ENCODE measurements at regions not wholly inside any gene's neighbourhood (a gene's known extent, or its start where the extent isn't known, plus 50 kb on each side); places are given as distances from the start of the nearest gene placed in this dataset.

DNA sequence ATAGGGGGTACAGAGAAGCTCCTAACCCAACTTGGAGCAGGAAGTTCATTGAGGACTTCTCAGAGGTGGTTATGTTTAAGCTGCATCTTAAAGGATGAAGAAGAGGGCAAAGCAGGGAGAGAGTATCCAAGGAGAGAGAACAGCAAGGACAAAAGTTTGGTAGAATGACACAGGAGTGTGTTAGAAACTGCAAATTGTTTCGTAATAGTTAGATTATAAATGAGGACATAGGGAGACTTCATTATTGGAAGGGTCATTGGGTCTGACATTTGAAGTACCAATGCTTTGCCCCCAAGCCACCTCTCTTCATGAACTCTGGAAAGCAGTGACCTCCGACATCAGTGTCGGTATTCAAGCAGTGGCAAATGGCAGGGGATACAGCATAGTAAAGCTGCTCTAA is 209.6 kb upstream of the JUN start:
- DNase-seq (ENCODE audit: extremely low read depth, low read depth, low spot score): no peak

GRCh38 chr1:58994664-58995063 is 210.8 kb upstream of the JUN start:
- no peak for DNase-seq (ENCODE audit: extremely low read depth, low read depth, low spot score)

DNA sequence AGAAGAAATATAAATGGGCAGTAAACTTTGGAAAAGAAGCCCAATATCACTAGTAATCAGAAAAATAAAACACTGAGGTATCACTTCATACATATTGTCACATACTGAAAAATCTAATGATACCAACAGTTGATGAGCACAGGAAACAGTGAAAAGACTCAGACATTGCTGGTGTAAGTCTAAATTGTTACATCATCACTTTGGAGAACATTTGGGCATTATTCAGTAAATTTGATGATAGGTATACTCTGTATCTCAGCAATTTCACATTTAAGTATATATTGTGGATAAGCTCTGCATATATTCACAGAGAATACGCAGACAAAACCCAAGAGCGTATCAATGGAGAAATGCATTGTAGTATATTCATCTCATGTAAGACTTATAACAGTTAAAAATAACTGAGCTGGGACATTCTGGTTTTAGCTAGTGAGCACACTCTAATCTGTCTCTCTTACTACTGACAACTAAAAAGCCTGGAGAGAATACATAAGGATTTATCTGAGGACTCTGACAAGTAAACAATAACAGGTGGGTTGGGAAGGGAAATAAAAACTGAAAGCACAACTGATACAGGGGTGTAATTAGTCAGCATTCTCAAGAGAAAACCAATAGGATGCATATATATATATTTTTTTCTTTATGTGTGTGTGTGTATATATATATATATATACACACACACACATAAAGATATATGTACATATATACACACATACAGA is 212.7 kb upstream of the JUN start:
- DNase-seq (ENCODE audit: extremely low read depth, low read depth, low spot score): no peak

DNA sequence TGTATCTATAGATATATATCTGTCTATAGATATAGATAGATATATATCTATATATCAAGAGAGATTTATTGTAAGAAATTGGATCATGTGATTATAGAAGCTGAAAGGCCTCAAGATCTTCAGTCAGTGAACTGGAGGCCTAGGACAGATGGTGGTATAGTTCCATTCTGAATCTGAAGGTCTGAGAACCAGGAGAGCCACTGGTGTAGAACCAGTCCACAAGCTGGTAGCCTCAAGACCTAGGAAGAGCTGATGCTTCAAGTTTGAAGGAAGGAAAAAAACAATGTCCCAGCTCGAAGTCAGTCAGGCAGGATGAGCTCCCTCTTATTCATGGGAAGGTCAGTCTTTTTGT is 213.2 kb upstream of the JUN start:
- no peak for DNase-seq (ENCODE audit: extremely low read depth, low read depth, low spot score)

- no peak for DNase-seq (ENCODE audit: extremely low read depth, low read depth, low spot score)
Measured at GRCh38 chr1:58997637-58998036, 213.8 kb upstream of the JUN start.

DNA sequence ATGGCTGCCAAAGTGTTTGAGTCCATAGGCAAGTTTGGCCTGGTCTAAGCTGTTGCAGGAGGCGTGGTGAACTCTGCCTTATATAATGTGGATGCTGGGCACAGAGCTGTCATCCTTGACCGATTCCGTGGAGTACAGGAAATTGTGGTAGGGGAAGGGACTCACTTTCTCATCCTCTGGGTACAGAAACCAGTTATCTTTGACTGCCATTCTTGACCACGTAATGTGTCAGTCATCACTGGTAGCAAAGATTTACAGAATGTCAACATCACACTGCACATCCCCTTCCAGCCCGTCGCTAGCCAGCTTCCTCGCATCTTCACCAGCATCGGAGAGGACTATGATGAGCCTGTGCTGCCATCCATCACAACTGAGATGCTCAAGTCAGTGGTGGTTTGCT is 215.8 kb upstream of the JUN start:
- no peak for DNase-seq (ENCODE audit: extremely low read depth, low read depth, low spot score)

DNA sequence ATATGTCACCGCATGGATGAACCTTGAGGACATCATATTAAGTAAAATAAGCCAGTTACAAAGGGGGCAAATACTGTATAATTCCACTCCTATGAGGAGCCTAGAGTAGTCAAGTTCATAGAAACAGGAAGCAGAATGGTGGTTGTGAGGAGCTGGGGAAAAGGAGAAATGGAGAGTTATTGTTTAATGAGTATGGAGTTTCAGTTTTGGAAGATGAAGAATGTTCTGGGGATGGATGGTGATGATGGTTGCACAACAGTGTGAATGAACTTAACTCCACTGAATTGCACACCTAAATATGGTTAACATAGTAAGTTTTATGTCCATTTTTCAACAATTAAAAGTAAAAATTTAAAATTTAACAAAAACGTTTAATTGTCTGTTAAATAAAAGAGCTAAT is 220.9 kb upstream of the JUN start:
- no peak for DNase-seq (ENCODE audit: extremely low read depth, low read depth, low spot score)

GRCh38 chr1:59005491-59006288 is 221.8 kb upstream of the JUN start:
- no peak for DNase-seq (ENCODE audit: extremely low read depth, low read depth, low spot score)

DNA sequence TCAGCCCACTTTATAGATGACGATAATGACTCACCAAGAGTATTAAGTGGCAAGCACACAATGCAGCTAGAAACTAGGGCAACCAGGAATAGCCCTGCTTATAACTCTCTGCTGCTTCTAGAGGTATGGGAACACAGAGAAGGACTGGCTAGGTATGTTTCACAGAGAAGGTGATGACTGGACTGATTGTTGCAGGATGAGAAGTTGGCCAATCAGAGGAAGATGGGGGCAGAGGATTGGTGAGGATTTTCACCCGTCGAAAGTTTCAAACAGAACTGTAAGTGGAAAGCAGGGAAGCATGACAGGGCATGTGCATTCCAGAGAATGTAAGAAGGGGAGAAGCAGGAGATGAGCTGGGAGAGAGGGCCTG is 222.4 kb upstream of the JUN start:
- no peak for DNase-seq (ENCODE audit: extremely low read depth, low read depth, low spot score)

DNA sequence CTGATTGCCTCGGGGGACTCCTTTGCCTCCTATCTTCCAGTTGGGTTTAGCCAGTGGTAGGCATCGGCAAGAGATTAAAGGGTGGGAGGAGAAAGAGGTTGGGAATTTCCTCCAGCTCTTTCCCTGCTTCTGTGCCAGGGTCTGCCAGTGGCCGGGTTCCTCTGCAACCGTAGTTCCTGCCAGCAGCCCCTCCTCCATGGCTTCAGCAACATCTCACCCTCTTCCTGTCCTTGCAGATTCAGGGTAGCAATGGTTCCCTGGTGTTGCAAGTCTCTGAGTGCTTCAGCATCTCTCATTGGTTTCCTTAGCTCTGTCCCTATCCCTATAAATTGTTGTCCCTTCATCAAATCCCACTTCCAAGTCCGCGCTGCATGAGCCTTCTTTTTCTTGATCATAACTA is 223.1 kb upstream of the JUN start:
- DNase-seq (ENCODE audit: extremely low read depth, low read depth, low spot score): no peak

GRCh38 chr1:59007429-59007819 is 223.6 kb upstream of the JUN start:
- DNase-seq (ENCODE audit: extremely low read depth, low read depth, low spot score): no peak

GRCh38 chr1:59007820-59008598 is 224.2 kb upstream of the JUN start:
- DNase-seq (ENCODE audit: extremely low read depth, low read depth, low spot score): no peak

- no peak for DNase-seq (ENCODE audit: extremely low read depth, low read depth, low spot score)
Measured at GRCh38 chr1:59008599-59009347, 224.9 kb upstream of the JUN start.

- no peak for DNase-seq (ENCODE audit: extremely low read depth, low read depth, low spot score)
Measured at GRCh38 chr1:59011663-59012062, 227.8 kb upstream of the JUN start.

DNA sequence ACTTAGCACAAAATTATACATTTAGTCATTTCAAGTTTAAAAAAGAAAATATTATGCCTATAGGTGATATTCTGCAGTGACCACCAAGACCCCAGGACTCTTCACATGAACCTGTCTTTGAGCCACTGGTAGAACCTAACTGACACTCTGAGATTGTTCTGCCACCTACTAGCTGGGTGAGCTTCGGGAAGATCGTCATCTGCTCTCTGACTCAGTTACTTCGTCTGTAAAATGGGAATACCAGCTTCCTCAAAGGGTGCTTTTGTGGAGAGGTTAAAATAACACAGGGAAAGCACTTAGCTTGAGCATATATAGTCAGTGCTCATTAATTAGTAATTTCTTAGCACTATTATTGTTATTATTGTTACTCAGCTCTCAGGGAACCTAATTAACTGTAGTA is 228.5 kb upstream of the JUN start:
- no peak for DNase-seq (ENCODE audit: extremely low read depth, low read depth, low spot score)

DNA sequence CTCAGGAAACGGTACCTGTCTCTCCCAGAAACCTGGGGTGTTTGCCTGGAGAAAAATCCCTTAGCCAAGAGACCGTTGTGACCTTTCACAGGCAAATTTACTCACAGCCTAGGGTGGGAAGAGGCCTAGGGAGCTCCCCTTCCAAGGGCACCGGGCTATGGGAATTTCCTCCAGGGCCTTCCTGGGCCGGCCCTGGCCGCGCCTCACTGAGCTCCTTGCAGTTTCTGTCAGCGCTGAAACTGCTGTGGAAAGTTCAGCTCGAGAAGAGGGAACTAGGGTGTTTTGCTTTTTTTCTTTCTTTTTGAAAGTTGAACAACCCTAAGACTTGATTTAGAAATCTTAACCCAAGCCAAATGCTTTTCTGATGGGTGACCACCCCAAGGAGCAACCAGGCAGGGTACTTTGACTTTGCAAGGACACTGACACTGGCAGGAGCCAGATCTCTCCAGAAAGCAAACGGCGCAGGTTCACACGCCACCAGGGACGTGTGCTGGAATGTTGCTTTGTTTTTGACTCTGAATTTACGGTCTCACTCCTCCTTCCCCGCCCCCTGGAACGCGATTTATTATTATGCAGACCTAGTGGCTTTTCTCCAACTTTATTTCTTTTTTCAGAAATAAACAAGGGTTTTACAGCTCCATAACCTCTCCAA is 229.6 kb upstream of the JUN start:
- DNase-seq (ENCODE audit: extremely low read depth, low read depth, low spot score): no peak

DNA sequence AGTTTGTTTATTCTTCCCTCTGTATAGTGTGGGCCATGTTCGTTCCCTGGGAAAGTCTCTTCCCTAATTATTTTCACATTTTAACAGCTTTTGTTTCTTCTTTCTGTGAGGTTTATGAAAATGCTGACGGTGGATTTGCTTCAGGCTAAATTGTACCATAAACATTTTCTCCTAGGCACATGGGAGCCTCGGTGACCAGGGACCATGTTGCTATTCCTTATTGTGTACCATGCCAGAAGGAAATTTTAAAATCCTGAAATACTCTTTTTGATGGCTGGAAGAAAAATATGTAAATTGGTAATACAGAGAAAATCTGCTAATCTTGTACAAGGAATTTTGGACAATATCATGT is 230.1 kb upstream of the JUN start:
- no peak for DNase-seq (ENCODE audit: extremely low read depth, low read depth, low spot score)

- DNase-seq (ENCODE audit: extremely low read depth, low read depth, low spot score): no peak
Measured at GRCh38 chr1:59014827-59015226, 231.0 kb upstream of the JUN start.

DNA sequence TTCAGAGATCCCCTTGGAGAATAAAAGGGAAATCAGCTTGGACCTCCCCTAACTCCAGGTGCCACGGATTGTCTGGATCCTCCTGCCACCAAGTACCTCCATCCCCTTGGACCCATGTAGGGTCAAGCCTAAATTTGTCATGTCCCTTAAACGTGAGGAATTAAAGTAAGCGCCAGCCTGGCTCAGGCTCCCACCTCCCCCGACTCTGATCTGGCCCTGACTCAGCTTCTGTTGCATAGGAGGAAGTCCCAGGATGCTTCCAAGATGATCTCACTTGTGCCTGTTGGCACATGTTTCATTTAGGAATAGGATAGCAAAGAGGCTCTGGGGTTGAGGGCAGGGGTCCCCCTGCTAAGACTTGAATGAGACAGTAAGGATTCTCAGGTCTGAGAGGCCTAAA is 231.9 kb upstream of the JUN start:
- no peak for DNase-seq (ENCODE audit: extremely low read depth, low read depth, low spot score)

DNA sequence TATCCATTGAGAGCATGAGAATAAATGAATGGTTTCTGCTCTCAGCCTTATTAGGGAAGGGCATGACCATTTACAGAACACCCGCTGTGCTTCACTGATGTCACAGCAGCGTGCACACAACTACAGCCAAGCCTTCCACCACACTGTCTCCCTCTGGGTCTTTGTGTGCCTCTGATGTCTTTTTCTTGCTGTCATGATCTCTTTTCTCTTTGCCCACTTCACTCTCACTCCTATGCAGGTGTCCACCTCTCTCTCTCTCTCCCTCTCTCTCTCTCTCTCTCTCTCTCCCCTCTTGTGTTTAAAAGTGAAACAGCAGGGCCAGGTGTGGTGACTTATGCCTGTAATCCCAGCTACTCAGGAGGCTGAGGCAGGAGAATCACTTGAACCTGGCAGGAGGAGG is 232.5 kb upstream of the JUN start:
- DNase-seq (ENCODE audit: extremely low read depth, low read depth, low spot score): no peak
